Testis (tissue), 2 donors: ENCODE measurements at regions not wholly inside any gene's neighbourhood (a gene's known extent, or its start where the extent isn't known, plus 50 kb on each side); places are given as distances from the start of the nearest gene placed in this dataset.
"Not testable (repeated sequence)": the region's sequence is repeated elsewhere in the genome, so short reads cannot be mapped to it uniquely, and the experiment has no call there.

Source experiments
- DNase-seq: peaks from one replicate; pipeline ENCODE4 v3.0.0-alpha.2; 2019
- H3K27ac ChIP-seq, 2 donors: fragments of 200-600 bp; sonication (generic); one replicate each; pipeline ENCODE4 v1.5.1; 2019
- H3K27me3 ChIP-seq: fragments of 200-600 bp; sonication (generic); one replicate; pipeline ENCODE4 v1.5.1; 2019
- H3K36me3 ChIP-seq: fragments of 200-600 bp; sonication (generic); one replicate; pipeline ENCODE4 v1.5.1; 2017; ENCODE audit warnings: low read depth; ENCODE audit errors: missing control alignments
- H3K4me1 ChIP-seq: fragments of 200-600 bp; sonication (generic); one replicate; pipeline ENCODE4 v1.5.1; 2019
- H3K4me3 ChIP-seq, 2 donors: fragments of 200-600 bp; sonication (generic); one replicate each; pipeline ENCODE4 v1.5.1; 2017 to 2019
- H3K9me3 ChIP-seq: fragments of 200-600 bp; sonication (generic); one replicate; pipeline ENCODE4 v1.5.1; 2017
- WGBS, 2 donors: methylation state at CpG; one replicate each; pipeline ENCODE4 v1.1.5; 2018; 5-methylcytosine and 5-hydroxymethylcytosine counted together
- intact Hi-C: fragments of 100-400 bp; cut with DNase I; formaldehyde crosslinking; loops from one replicate; pipeline ENCODE4 v1.15.1; 2023; ENCODE audit warnings: low total_unique reads

DNA sequence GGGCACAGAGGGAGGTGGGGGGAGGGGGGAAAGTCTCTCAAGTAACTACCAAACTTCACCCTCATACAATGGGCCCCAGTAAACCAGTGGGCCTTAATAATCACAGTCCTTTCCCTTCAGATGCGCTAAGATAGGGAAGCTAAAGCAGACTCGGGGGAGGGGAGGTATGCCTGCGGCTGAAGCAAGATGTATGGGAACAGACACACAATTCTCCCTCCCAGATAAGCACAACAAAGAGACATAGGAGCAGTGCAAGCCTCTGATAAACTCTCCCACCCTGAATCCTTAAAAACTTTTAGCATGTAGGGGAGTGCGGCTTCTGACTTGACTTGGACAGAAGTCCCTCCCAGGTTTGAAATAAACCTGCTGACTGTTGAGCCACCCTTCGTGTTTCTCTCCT is 54.7 kb downstream of the PROP1 start:
- H3K9me3 ChIP-seq, DNase-seq, H3K4me3 ChIP-seq, intact Hi-C loops, H3K4me1 ChIP-seq, H3K27me3 ChIP-seq, H3K27ac ChIP-seq, H3K36me3 ChIP-seq: not testable (repeated sequence)
- 57 to 69% methylated on average over 5 of the region's 5 CpGs for WGBS, 2 donors

- H3K27me3 ChIP-seq, intact Hi-C loops, H3K36me3 ChIP-seq, H3K27ac ChIP-seq, H3K9me3 ChIP-seq, H3K4me1 ChIP-seq: not testable (repeated sequence)
- H3K4me3 ChIP-seq, result peak overlapping the region; percentile 26 to 48
- WGBS, 2 donors, result 18 to 19% methylated on average over 10 to 11 of the region's 79 CpGs
- DNase-seq, result peak; percentile 41
Observed at GRCh38 chr5:177939246-177940171, 56.5 kb downstream of the PROP1 start.

- peak overlapping the region in 1 of 2 donors; percentile 48 for H3K4me3 ChIP-seq
- H3K9me3 ChIP-seq, H3K4me1 ChIP-seq, H3K27ac ChIP-seq, intact Hi-C loops, DNase-seq, H3K27me3 ChIP-seq, H3K36me3 ChIP-seq: not testable (repeated sequence)
- WGBS, 2 donors, result 17 to 25% methylated on average over 6 to 7 of the region's 7 CpGs
Observed at GRCh38 chr5:177938767-177939166, 57.3 kb downstream of the PROP1 start.

GRCh38 chr5:177934233-177934632 is 61.8 kb downstream of the PROP1 start:
- not testable (repeated sequence) for H3K27me3 ChIP-seq, H3K27ac ChIP-seq

GRCh38 chr5:177930269-177931022 is 65.6 kb downstream of the PROP1 start:
- H3K27me3 ChIP-seq, H3K27ac ChIP-seq, intact Hi-C loops, H3K4me1 ChIP-seq, H3K9me3 ChIP-seq, H3K4me3 ChIP-seq, H3K36me3 ChIP-seq: not testable (repeated sequence)
- 46% methylated on average over 14 to 18 of the region's 19 CpGs for WGBS, 2 donors
- peak; percentile 57 for DNase-seq

More at GRCh38 chr5:177934233-177934632, 61.8 kb downstream of the PROP1 start:
- H3K4me1 ChIP-seq, H3K36me3 ChIP-seq, H3K4me3 ChIP-seq, DNase-seq, intact Hi-C loops, H3K9me3 ChIP-seq: not testable (repeated sequence)

GRCh38 chr5:177929618-177930017 is 66.4 kb downstream of the PROP1 start:
- H3K27me3 ChIP-seq, intact Hi-C loops, H3K4me1 ChIP-seq, H3K27ac ChIP-seq, H3K9me3 ChIP-seq, H3K36me3 ChIP-seq, H3K4me3 ChIP-seq, DNase-seq: not testable (repeated sequence)
- WGBS, 2 donors, result no CpG with 5 or more reads among the region's 9 CpGs

GRCh38 chr5:177927500-177927899 is 68.5 kb downstream of the PROP1 start:
- no CpG with 5 or more reads among the region's 4 CpGs for WGBS, 2 donors
- H3K4me3 ChIP-seq, DNase-seq, intact Hi-C loops, H3K4me1 ChIP-seq, H3K9me3 ChIP-seq, H3K36me3 ChIP-seq, H3K27ac ChIP-seq, H3K27me3 ChIP-seq: not testable (repeated sequence)

DNA sequence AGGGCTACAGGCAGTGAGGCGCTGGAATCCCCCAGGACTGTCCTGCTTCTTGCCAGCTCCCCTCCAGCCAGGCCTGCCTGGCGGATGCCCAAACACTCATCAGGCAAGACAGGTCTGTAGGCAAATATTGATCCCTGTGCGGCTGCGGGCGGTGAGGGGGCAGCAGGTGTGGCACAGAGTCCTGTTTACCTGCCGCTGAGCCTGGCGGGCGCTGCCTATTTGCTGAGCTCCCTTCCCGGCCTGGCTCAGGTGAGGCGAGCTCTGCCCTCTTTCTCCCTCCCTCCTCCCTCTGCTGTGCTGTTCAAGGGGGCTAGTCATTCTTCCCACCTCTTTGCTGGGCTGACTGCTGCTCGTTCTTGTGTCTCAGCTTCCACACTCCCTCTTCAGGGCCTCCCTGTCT is 71.5 kb downstream of the PROP1 start:
- H3K27me3 ChIP-seq, H3K4me3 ChIP-seq, intact Hi-C loops, H3K36me3 ChIP-seq, H3K4me1 ChIP-seq, H3K9me3 ChIP-seq, DNase-seq, H3K27ac ChIP-seq: not testable (repeated sequence)
- no CpG with 5 or more reads among the region's 11 CpGs for WGBS, 2 donors

DNA sequence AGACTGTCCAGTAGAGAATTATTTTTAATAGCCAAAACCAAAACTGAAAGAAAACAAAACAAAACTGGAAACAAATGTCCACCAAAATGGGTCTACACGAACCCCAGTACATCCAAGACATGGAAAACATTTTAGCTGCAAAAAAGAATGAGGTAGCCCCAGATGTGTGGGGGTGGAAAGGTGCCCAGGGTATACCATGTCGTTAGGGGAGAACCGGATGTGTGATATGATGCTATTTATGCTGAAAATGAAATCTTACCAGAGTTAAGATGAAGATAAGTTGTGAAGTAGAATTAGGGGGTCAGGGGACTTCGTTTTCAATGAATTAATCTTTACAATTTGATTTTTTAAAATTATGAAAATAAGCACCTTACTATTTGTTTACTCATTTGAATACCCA is 72.2 kb downstream of the PROP1 start:
- DNase-seq, H3K4me1 ChIP-seq, H3K9me3 ChIP-seq, intact Hi-C loops, H3K4me3 ChIP-seq, H3K36me3 ChIP-seq, H3K27me3 ChIP-seq, H3K27ac ChIP-seq: not testable (repeated sequence)
- 0 to 40% methylated on average over 1 to 3 of the region's 4 CpGs for WGBS, 2 donors

GRCh38 chr5:177923189-177923588 is 72.9 kb downstream of the PROP1 start:
- WGBS, 2 donors, result 100% methylated on average over 3 of the region's 5 CpGs; no CpG with 5 or more reads in 1 of the 2 donors
- H3K27me3 ChIP-seq, H3K4me3 ChIP-seq, intact Hi-C loops, DNase-seq, H3K36me3 ChIP-seq, H3K4me1 ChIP-seq, H3K27ac ChIP-seq, H3K9me3 ChIP-seq: not testable (repeated sequence)

DNA sequence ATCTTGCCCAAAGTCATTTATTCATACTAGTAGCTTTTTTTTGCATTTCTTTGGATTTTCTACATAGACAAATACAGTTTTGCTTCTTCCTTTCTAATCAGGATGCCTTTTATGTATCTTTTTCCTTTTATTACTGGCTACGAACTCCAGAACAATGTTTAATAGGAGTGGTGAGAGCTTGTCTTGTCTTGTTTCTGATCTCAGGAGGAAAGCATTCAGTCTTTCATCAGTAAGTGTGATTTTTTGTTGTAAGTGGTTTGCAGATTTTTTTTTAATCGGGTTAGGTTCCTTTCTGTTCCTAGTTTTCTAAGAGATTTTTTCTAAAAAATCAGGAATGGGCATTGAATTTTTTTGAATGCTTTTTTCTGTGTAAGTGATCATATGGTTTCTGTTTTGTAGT is 86.8 kb downstream of the PROP1 start:
- DNase-seq, H3K27me3 ChIP-seq, H3K36me3 ChIP-seq, H3K4me3 ChIP-seq, intact Hi-C loops, H3K9me3 ChIP-seq, H3K4me1 ChIP-seq, H3K27ac ChIP-seq: not testable (repeated sequence)
- WGBS, 2 donors, result 74 to 83% methylated on average over 2 of the region's 2 CpGs

- H3K9me3 ChIP-seq, H3K27ac ChIP-seq, intact Hi-C loops, H3K4me1 ChIP-seq, DNase-seq, H3K36me3 ChIP-seq, H3K4me3 ChIP-seq, H3K27me3 ChIP-seq: not testable (repeated sequence)
- no CpG with 5 or more reads among the region's 3 CpGs for WGBS, 2 donors
Observed at GRCh38 chr5:177902806-177903205, 93.2 kb downstream of the PROP1 start.
